PC-3 (cell line): ENCODE measurements at regions not wholly inside any gene's neighbourhood (a gene's known extent, or its start where the extent isn't known, plus 50 kb on each side); places are given as distances from the start of the nearest gene placed in this dataset.
"Not testable (repeated sequence)": the region's sequence is repeated elsewhere in the genome, so short reads cannot be mapped to it uniquely, and the experiment has no call there.

ENCODE experiments used
- ATAC-seq: fragments of 200-7000 bp; cut with Tn5 transposase; 2 replicates; pipeline ENCODE4 v1.9.1; 2020; ENCODE audit warnings: mild to moderate bottlenecking, moderate library complexity
- BruUV-seq: library from RNA; stranded (reverse); fragments of 400-500 nt; replicated peaks from 2 replicates; lab custom pipeline; 2021; lab: Mats Ljungman, UMichigan
- CTCF ChIA-PET: fragments of 300-600 bp; sonication (Branson Sonifier 250); formaldehyde crosslinking; loops from one replicate; lab custom pipeline; 2022; ENCODE audit warnings: antibody characterized with exemption; lab: Charles Lee
- POLR2A ChIA-PET: fragments of 300-600 bp; sonication (Branson Sonifier 250); formaldehyde crosslinking; loops from one replicate; lab custom pipeline; 2022; ENCODE audit warnings: antibody characterized with exemption; ENCODE audit not compliant: unreplicated experiment; lab: Charles Lee
- DNase-seq: peaks from one replicate; pipeline ENCODE4 v3.0.0-alpha.2; 2015
- H2AFZ ChIP-seq: fragments of 300-600 bp; sonication (generic); 2 replicates; pipeline ENCODE4 v1.6.0; 2016; ENCODE audit warnings: antibody characterized with exemption, low read length
- H3F3A ChIP-seq: fragments of 300-600 bp; sonication (generic); one replicate; pipeline ENCODE4 v1.6.0; 2017; ENCODE audit warnings: antibody characterized with exemption, low read length, control low read depth, mild to moderate bottlenecking; ENCODE audit not compliant: unreplicated experiment
- H3K27ac ChIP-seq: fragments of 300-600 bp; sonication (generic); 2 replicates; pipeline ENCODE4 v1.5.1; 2016; ENCODE audit warnings: mild to moderate bottlenecking, low read length
- H3K27me3 ChIP-seq: fragments of 300-600 bp; sonication (generic); 2 replicates; pipeline ENCODE4 v1.6.1; 2016; ENCODE audit warnings: low read length, mixed read lengths
- H3K36me3 ChIP-seq: fragments of 300-600 bp; sonication (generic); 2 replicates; pipeline ENCODE4 v1.6.1; 2016; ENCODE audit warnings: low read depth, mixed run types, low read length, mixed read lengths
- H3K4me1 ChIP-seq: fragments of 300-600 bp; sonication (generic); 2 replicates; pipeline ENCODE4 v1.5.1; 2016; ENCODE audit warnings: low read length; ENCODE audit not compliant: insufficient read depth
- H3K4me2 ChIP-seq: fragments of 300-600 bp; sonication (generic); 2 replicates; pipeline ENCODE4 v1.6.0; 2016; ENCODE audit warnings: low read length
- H3K4me3 ChIP-seq: fragments of 300-600 bp; sonication (generic); 2 replicates; pipeline ENCODE4 v1.5.1; 2016; ENCODE audit warnings: mild to moderate bottlenecking, low read length, mixed read lengths
- H3K79me2 ChIP-seq: fragments of 300-600 bp; sonication (generic); 2 replicates; pipeline ENCODE4 v1.6.1; 2017; ENCODE audit warnings: low read length, mixed read lengths
- H3K9ac ChIP-seq: fragments of 300-600 bp; sonication (generic); 2 replicates; pipeline ENCODE4 v1.6.0; 2016; ENCODE audit warnings: mild to moderate bottlenecking, low read length
- H3K9me2 ChIP-seq: fragments of 300-600 bp; sonication (generic); replicated peaks from 2 replicates; pipeline ENCODE4 v1.6.1; 2016; ENCODE audit warnings: mixed run types, low read length, mixed read lengths
- H3K9me3 ChIP-seq: fragments of 300-600 bp; sonication (generic); 2 replicates; pipeline ENCODE4 v1.6.1; 2016; ENCODE audit warnings: low read length, mixed read lengths
- H4K20me1 ChIP-seq: fragments of 300-600 bp; sonication (generic); 2 replicates; pipeline ENCODE4 v1.6.1; 2016; ENCODE audit warnings: low read length, mixed read lengths
- CTCF ChIP-seq: fragments of 300-600 bp; sonication (generic); conservative IDR thresholded peaks from 2 replicates; pipeline ENCODE4 v1.5.1; 2017; ENCODE audit warnings: antibody characterized with exemption, low read depth, mild to moderate bottlenecking, low read length
- EZH2 ChIP-seq: fragments of 300-600 bp; sonication (generic); IDR thresholded peaks from one replicate; pipeline ENCODE4 v1.6.1; 2017; ENCODE audit warnings: antibody characterized with exemption, mild to moderate bottlenecking, low read length; ENCODE audit not compliant: unreplicated experiment
- EZH2phosphoT487 ChIP-seq: fragments of 300-600 bp; sonication (generic); IDR thresholded peaks from 2 replicates; pipeline ENCODE4 v1.6.1; 2018; ENCODE audit warnings: mild to moderate bottlenecking, antibody characterized with exemption, low read length, borderline replicate concordance
- intact Hi-C: fragments of 100-400 bp; cut with micrococcal nuclease; formaldehyde crosslinking; loops from 2 replicates; pipeline ENCODE4 v1.9.0; 2023

- 0 out of 2 replicates have a peak overlapping the region, but pooled peaks have one; percentile 13 for H2AFZ ChIP-seq
- CTCF ChIA-PET = interaction anchor here (0.6 kb wide), 1 partner anchor 192 kb away, joined by 4 read pairs; no protein-coding TSS in a partner anchor
Measured at GRCh38 chr6:112883095-112883494, 536.0 kb downstream of the RFPL4B start.

GRCh38 chr6:112886415-112886814 is 539.3 kb downstream of the RFPL4B start:
- H3K27me3 ChIP-seq = no peaks in the 10 kb centered on the region
- H3K4me2 ChIP-seq = no peak overlapping the region
- intact Hi-C loops = loop anchor here (10.0 kb wide), 1 partner anchor 178 kb away; no protein-coding TSS in a partner anchor
- no TSS peak for BruUV-seq
- H4K20me1 ChIP-seq = no peaks in the 10 kb centered on the region
- ChIA-PET POLR2A (no interaction called here), CTCF (no interaction called here)
- H3K4me3 ChIP-seq = no peak overlapping the region
- no peaks in the 10 kb centered on the region for H3K9me2 ChIP-seq
- H2AFZ ChIP-seq = no peak overlapping the region
- H3K9ac ChIP-seq = no peak overlapping the region
- H3F3A ChIP-seq = no peaks in the 10 kb centered on the region
- DNase-seq = no peak
- H3K9me3 ChIP-seq = no peaks in the 10 kb centered on the region
- no peak overlapping the region for H3K27ac ChIP-seq
- H3K4me1 ChIP-seq = peaks cover 8% of the 10 kb centered on the region
- TF ChIP-seq EZH2phosphoT487 (no peak), EZH2 (no peak), CTCF (no peak)
- H3K79me2 ChIP-seq = no peaks in the 10 kb centered on the region
- ATAC-seq = no peak
- no peaks in the 10 kb centered on the region for H3K36me3 ChIP-seq

More at GRCh38 chr6:112883095-112883494, 536.0 kb downstream of the RFPL4B start:
- Histone ChIP-seq H4K20me1 (no peaks in the 10 kb centered on the region), H3K9me3 (no peaks in the 10 kb centered on the region), H3K9me2 (no peaks in the 10 kb centered on the region), H3K4me2 (no peak overlapping the region; the same call in 1 of the 2 replicates), H3K27me3 (no peaks in the 10 kb centered on the region), H3K4me1 (peaks cover 8% of the 10 kb centered on the region), H3K36me3 (no peaks in the 10 kb centered on the region), H3K79me2 (no peaks in the 10 kb centered on the region), H3K27ac (peak overlapping the region; percentile 42), H3K9ac (no peak overlapping the region), H3K4me3 (no peak overlapping the region), H3F3A (no peaks in the 10 kb centered on the region)
- DNase-seq = peak; percentile 25
- BruUV-seq = no TSS peak
- peak; percentile 77 for ATAC-seq
- TF ChIP-seq EZH2 (no peak), EZH2phosphoT487 (no peak), CTCF (no peak)
- intact Hi-C loops = loop anchor here (10.0 kb wide), 1 partner anchor 182 kb away; no protein-coding TSS in a partner anchor
- POLR2A ChIA-PET = no interaction called here

GRCh38 chr6:112887424-112887823 is 540.3 kb downstream of the RFPL4B start:
- BruUV-seq, H3K27me3 ChIP-seq, H3K4me3 ChIP-seq, H3F3A ChIP-seq, ATAC-seq, POLR2A ChIA-PET, H3K9me3 ChIP-seq, H4K20me1 ChIP-seq, H3K9me2 ChIP-seq, H3K9ac ChIP-seq, H3K27ac ChIP-seq, H3K4me2 ChIP-seq, H3K36me3 ChIP-seq, H3K79me2 ChIP-seq, H2AFZ ChIP-seq, DNase-seq, H3K4me1 ChIP-seq, CTCF ChIA-PET: not testable (repeated sequence)
- intact Hi-C loops = loop anchor here (10.0 kb wide), 1 partner anchor 177 kb away; no protein-coding TSS in a partner anchor
